ENCODE measurements at regions not wholly inside any gene's neighbourhood (a gene's known extent, or its start where the extent isn't known, plus 50 kb on each side); places are given as distances from the start of the nearest gene placed in this dataset.

DNA sequence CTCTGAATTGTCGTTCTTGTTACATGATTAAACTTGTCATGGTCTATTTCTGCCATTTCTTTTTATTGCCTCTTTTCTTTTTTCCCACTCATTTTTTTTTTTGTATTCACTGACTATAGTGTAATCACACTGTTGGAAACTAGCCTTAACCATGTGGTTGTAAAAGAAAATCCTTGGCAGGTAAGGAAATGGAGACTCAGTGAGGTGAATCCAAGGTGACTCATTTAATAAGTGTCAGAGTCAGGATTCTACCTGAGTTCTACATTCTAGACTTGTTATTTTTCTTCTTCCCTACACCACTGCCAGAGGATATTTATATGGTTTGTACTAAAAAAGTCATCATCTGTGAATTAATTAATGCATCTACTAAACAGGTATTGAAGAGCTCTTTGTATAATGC is 152.2 kb downstream of the CBLL2 start:
- in situ Hi-C loops (cut with HindIII; ENCODE audit: low sequenced_read_pairs), result no loop called here
- DNase-seq (ENCODE audit: low read depth), result no peak
- TF ChIP-seq, protein P1, sequence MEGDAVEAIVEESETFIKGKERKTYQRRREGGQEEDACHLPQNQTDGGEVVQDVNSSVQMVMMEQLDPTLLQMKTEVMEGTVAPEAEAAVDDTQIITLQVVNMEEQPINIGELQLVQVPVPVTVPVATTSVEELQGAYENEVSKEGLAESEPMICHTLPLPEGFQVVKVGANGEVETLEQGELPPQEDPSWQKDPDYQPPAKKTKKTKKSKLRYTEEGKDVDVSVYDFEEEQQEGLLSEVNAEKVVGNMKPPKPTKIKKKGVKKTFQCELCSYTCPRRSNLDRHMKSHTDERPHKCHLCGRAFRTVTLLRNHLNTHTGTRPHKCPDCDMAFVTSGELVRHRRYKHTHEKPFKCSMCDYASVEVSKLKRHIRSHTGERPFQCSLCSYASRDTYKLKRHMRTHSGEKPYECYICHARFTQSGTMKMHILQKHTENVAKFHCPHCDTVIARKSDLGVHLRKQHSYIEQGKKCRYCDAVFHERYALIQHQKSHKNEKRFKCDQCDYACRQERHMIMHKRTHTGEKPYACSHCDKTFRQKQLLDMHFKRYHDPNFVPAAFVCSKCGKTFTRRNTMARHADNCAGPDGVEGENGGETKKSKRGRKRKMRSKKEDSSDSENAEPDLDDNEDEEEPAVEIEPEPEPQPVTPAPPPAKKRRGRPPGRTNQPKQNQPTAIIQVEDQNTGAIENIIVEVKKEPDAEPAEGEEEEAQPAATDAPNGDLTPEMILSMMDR (IDR thresholded peaks at IDR 0.05; ENCODE audit: low read depth, low read length, missing control alignments), result no peak
- H3K4me3 ChIP-seq (ENCODE audit: low read depth, low read length), result no peak overlapping the region

DNA sequence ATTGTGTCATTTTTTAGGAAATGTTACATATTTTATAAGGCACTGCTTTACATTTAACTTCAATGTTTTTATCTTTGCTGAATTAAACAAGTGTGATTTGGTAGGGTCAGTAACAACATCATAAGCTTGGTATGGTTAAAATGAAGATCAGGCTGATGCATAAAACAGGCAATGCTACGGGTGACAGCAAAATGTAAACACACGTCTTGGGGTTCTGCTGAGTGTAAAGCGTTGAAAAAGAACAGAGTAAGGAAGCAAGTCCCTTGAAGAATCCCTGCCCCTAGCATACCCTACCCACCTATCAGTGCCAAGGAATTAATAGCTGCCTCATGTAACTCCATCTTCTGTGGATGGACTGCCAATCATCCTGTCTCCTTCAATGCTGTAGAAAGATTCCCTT is 157.0 kb downstream of the CBLL2 start:
- TF ChIP-seq, protein P1 (IDR thresholded peaks at IDR 0.05; ENCODE audit: low read depth, low read length, missing control alignments), result no peak
- DNase-seq (ENCODE audit: low read depth), result no peak
- H3K4me3 ChIP-seq (ENCODE audit: low read depth, low read length), result no peak overlapping the region
- in situ Hi-C loops (cut with HindIII; ENCODE audit: low sequenced_read_pairs), result no loop called here

DNA sequence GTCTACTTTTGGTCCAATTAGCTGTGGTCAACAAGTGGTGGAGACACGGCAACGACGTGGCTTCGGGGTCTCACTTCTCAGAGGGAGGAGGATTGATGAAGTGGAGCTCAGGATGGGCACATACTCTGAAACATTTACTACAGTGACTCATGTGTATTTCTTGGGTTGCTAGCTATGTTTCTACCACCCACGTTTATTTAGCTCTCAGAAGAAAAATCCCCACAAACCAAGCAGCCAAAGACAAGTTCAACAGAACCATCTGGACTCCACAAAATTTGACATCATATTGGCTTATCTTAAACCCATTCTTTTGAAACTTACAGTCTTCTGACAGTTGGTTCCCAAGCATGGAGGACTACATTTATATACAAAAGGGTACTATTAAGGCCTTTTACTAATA is 158.0 kb downstream of the CBLL2 start:
- TF ChIP-seq, protein P1 (IDR thresholded peaks at IDR 0.05; ENCODE audit: low read depth, low read length, missing control alignments), result no peak
- no peak for DNase-seq (ENCODE audit: low read depth)
- in situ Hi-C loops (cut with HindIII; ENCODE audit: low sequenced_read_pairs), result no loop called here
- H3K4me3 ChIP-seq (ENCODE audit: low read depth, low read length), result no peak overlapping the region

DNA sequence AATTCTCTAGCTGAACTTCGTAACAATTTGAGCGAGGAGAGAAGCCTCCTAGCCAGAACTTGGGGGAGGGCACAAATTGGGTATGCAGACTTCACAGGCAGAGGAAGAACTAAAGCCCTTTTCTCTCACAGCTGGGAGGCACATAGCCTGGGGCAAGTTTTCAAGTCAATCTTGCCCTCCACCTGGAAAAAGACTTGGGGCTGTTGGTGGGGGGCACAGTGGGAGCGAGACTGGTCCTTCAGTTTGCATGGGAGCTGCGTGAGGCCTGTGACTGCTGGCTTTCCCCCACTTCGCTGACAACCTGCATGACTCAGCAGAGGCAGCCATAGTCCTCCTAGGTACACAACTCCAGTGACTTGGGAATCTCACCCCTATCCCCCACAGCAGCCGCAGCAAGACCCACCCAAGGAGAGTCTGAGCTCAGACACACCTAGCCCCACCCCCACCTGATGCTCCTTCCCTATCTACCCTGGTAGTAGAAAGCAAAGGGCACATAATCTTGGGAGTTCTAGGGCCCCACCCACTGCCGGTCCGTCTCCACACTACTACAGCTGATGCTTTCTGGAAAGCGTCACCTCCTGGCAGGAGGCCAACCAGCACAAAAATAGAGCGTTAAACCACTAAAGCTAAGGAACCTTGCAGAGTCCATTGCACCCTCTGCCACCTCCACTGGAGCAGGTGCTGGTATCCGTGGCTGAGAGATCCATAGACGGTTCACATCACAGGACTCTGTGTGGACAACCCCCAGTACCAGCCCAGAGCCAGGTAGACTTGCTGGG is 160.8 kb downstream of the CBLL2 start:
- in situ Hi-C loops (cut with HindIII; ENCODE audit: low sequenced_read_pairs), result no loop called here
- TF ChIP-seq, protein P1 (IDR thresholded peaks at IDR 0.05; ENCODE audit: low read depth, low read length, missing control alignments), result no peak
- no peak for DNase-seq (ENCODE audit: low read depth)
- H3K4me3 ChIP-seq (ENCODE audit: low read depth, low read length), result no peak overlapping the region

DNA sequence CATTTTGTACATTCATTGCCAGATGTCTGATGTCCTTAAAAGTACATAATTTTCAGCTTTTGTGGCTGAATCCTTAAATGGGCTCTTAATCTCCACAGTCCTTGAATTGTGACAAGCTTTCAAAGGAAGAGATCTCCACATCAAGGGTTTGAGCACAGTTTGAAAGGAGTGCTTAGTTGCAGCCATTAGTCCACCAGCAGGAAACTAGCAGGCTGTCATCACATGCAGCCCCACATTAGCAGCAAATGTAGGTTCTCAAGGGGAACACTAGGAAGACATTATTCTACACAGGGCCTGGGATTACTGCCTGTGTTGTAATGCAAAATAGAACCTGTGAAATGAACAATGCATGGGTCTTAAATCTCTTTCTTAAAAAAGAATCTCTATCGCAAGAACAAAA is 173.2 kb downstream of the CBLL2 start:
- DNase-seq (ENCODE audit: low read depth), result no peak
- in situ Hi-C loops (cut with HindIII; ENCODE audit: low sequenced_read_pairs), result no loop called here
- no peak overlapping the region for H3K4me3 ChIP-seq (ENCODE audit: low read depth, low read length)
- TF ChIP-seq, protein P1 (IDR thresholded peaks at IDR 0.05; ENCODE audit: low read depth, low read length, missing control alignments), result no peak

DNA sequence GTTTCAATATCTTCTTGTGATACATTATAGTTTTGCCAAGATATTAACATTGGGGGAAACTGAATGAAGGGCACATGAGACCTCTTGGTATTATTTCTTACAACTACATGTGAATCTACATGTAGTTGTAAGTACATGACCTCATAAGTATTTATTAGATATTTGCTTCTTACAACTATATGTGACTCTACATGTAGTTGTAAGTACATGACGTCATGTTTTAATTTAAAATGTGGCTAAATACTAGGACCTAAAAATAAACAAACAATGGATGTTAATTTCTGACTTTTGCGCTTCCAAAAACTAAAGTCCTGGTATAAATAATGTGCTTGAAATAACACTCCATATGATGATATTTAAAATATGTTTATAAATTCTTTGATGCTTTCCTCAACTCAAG is 190.2 kb downstream of the CBLL2 start:
- no peak overlapping the region for H3K4me3 ChIP-seq (ENCODE audit: low read depth, low read length)
- DNase-seq (ENCODE audit: low read depth), result no peak
- in situ Hi-C loops (cut with HindIII; ENCODE audit: low sequenced_read_pairs), result no loop called here
- TF ChIP-seq, protein P1 (IDR thresholded peaks at IDR 0.05; ENCODE audit: low read depth, low read length, missing control alignments), result no peak

All from astrocyte of the cerebellum (primary cell).